ENCODE measurements at regions not wholly inside any gene's neighbourhood (a gene's known extent, or its start where the extent isn't known, plus 50 kb on each side); places are given as distances from the start of the nearest gene placed in this dataset.

DNA sequence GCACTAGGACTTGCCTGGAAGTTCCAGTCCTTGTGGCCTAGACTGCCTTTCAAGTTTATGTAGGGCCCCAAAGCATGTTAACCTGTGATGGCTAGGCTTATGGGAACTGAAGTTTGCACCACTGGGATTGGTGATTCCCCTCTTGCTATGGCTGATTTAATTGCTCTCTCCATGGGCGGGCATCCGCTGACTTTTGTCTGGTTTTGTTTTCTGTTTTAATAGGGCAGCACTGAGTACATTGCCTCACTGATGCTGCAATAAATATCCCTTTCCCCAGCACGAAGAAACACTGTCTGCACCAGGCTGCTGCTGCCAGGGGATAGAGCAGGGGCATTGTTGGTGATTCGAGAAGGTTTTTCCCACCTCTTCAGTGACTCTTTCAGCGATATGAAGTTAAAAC, 73.3 kb upstream of the PDE4B start:
- Mint-ChIP-seq H3K36me3 (ENCODE audit: low read depth) (no peaks in the 10 kb centered on the region), H3K4me3 (no peak overlapping the region), H3K27ac (no peak overlapping the region), H3K9me3 (no peaks in the 10 kb centered on the region), H3K27me3 (ENCODE audit: insufficient read depth) (peaks cover 5% of the 10 kb centered on the region), H3K4me1 (ENCODE audit: low read depth) (peaks cover 7% of the 10 kb centered on the region; the same call in 1 of the 2 replicates)
- DNase-seq = no peak
- TF ChIP-seq, protein P1, sequence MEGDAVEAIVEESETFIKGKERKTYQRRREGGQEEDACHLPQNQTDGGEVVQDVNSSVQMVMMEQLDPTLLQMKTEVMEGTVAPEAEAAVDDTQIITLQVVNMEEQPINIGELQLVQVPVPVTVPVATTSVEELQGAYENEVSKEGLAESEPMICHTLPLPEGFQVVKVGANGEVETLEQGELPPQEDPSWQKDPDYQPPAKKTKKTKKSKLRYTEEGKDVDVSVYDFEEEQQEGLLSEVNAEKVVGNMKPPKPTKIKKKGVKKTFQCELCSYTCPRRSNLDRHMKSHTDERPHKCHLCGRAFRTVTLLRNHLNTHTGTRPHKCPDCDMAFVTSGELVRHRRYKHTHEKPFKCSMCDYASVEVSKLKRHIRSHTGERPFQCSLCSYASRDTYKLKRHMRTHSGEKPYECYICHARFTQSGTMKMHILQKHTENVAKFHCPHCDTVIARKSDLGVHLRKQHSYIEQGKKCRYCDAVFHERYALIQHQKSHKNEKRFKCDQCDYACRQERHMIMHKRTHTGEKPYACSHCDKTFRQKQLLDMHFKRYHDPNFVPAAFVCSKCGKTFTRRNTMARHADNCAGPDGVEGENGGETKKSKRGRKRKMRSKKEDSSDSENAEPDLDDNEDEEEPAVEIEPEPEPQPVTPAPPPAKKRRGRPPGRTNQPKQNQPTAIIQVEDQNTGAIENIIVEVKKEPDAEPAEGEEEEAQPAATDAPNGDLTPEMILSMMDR (IDR thresholded peaks at IDR 0.05) = no peak

DNA sequence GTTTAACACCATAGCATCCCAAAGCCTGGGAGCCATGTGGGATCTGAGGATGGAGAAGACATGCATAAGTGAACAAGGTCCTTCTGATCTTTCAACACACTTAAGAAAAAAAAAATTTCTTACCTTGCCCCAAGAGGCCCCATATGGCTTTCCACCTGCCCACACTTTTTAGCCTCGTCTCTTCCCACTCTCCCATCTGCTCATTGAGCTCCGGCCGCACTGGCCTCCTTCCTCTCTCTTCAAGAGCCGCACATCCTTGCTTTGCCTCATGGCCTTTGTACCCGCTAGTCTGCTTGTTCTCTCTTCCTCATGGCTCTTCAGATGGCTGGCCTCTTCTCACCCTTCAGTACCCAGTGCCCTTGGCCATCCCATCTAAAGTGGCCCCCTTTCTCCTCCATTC, 70.2 kb upstream of the PDE4B start:
- H3K9me3 Mint-ChIP-seq = no peaks in the 10 kb centered on the region
- H3K27ac Mint-ChIP-seq = no peak overlapping the region
- H3K4me3 Mint-ChIP-seq = no peak overlapping the region
- peaks cover 10% of the 10 kb centered on the region for H3K27me3 Mint-ChIP-seq (ENCODE audit: insufficient read depth)
- TF ChIP-seq, protein P1 (IDR thresholded peaks at IDR 0.05) = no peak
- DNase-seq = no peak
- peaks cover 18% of the 10 kb centered on the region for H3K4me1 Mint-ChIP-seq (ENCODE audit: low read depth)
- H3K36me3 Mint-ChIP-seq (ENCODE audit: low read depth) = no peaks in the 10 kb centered on the region

DNA sequence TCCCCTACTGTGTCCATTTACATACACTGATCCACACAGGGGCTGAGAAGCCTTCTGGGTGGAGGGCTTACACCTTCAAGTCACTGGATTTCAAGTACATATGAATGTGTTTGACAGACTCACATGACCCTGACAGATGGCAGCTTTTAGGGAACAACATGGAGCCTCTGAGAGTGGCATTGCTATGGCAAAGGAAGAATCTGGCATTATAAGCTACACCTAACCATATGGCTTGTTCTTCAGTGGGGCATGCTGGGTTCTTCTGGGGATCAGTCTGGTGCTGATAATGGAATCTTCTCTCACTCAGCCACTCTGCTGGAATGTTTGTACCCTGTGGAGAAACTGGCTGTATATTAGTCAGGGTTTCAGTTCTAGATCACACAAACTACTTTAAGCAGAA, 68.5 kb upstream of the PDE4B start:
- no peak for DNase-seq
- Mint-ChIP-seq H3K36me3 (ENCODE audit: low read depth) (no peaks in the 10 kb centered on the region), H3K4me3 (no peak overlapping the region), H3K27me3 (ENCODE audit: insufficient read depth) (peaks cover 9% of the 10 kb centered on the region), H3K27ac (no peak overlapping the region), H3K9me3 (no peaks in the 10 kb centered on the region), H3K4me1 (ENCODE audit: low read depth) (peaks cover 11% of the 10 kb centered on the region; the same call in 1 of the 2 replicates)
- TF ChIP-seq, protein P1 (IDR thresholded peaks at IDR 0.05) = no peak

DNA sequence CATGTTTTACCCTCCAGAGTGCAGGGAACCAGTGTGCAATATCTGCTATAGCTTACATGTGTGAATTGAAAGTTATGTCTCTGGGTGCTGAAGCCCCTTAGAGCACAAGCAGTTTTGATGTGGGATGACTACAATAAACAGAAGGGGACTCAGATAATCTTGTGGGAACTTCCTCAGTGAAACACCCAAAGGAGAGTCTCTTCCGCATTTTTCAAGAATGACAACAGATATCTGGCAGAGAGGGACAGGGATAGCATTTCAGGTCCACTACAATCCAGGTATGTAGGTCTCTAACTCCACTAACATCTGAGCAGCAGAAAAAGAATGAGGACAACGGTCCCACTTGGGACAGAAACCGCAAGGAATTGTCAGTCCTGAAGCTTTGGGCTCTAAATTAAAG, 67.6 kb upstream of the PDE4B start:
- Mint-ChIP-seq H3K36me3 (ENCODE audit: low read depth) (no peaks in the 10 kb centered on the region), H3K4me3 (no peak overlapping the region), H3K4me1 (ENCODE audit: low read depth) (peaks cover 11% of the 10 kb centered on the region; the same call in 1 of the 2 replicates), H3K9me3 (no peaks in the 10 kb centered on the region), H3K27ac (no peak overlapping the region), H3K27me3 (ENCODE audit: insufficient read depth) (peaks cover 9% of the 10 kb centered on the region)
- DNase-seq = no peak
- TF ChIP-seq, protein P1 (IDR thresholded peaks at IDR 0.05) = no peak

DNA sequence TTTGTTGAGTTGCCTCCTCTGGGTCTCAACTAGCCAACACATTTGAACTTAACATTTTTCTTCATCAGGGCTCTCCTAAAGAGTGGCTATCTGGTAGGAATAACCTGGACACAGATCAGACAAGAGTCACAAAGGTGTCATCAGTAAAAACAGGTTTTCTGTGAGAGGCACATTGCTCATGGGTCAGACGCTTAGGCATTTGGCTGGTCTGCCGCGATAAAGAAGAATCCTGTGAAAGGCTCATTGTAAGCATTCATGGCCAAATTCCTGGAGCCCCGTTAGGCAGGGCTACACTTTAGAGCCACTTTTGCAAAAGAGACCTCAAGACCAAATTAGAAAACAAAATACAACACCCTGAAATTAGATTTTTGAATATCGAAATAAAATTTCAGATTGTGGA, 64.2 kb upstream of the PDE4B start:
- DNase-seq = no peak
- Mint-ChIP-seq H3K9me3 (no peaks in the 10 kb centered on the region), H3K36me3 (ENCODE audit: low read depth) (no peaks in the 10 kb centered on the region), H3K4me1 (ENCODE audit: low read depth) (peaks cover 11% of the 10 kb centered on the region; the same call in 1 of the 2 replicates), H3K27me3 (ENCODE audit: insufficient read depth) (peaks cover 10% of the 10 kb centered on the region), H3K27ac (no peak overlapping the region), H3K4me3 (no peak overlapping the region)
- TF ChIP-seq, protein P1 (IDR thresholded peaks at IDR 0.05) = no peak

DNA sequence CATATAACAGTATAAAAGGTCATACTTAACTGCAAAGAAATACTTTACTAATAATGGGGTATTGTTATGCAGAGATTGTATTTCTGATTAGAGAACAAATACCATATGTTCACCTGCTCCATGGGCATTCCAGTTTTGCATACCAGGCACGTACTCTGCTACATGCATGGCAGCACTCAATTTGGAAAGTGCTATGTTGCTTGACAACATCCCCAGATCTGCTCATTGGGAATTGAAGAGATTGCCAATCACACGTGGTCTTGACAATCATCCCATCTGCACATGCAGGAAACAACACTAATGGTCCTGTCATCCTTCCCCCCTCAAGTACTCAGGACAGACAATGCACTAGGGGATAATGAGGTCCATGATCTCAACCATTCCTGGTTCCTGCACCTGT, 63.4 kb upstream of the PDE4B start:
- Mint-ChIP-seq H3K27me3 (ENCODE audit: insufficient read depth) (peaks cover 10% of the 10 kb centered on the region), H3K4me1 (ENCODE audit: low read depth) (peaks cover 11% of the 10 kb centered on the region; the same call in 1 of the 2 replicates), H3K27ac (no peak overlapping the region), H3K9me3 (no peaks in the 10 kb centered on the region), H3K4me3 (no peak overlapping the region), H3K36me3 (ENCODE audit: low read depth) (no peaks in the 10 kb centered on the region)
- TF ChIP-seq, protein P1 (IDR thresholded peaks at IDR 0.05) = no peak
- DNase-seq = no peak
